SU-DHL-6 (cell line): ENCODE measurements at regions not wholly inside any gene's neighbourhood (a gene's known extent, or its start where the extent isn't known, plus 50 kb on each side); places are given as distances from the start of the nearest gene placed in this dataset.

Source experiments
- EZH2phosphoT487 ChIP-seq: fragments of 200-600 bp; sonication (generic), shearing (Covaris generic); conservative IDR thresholded peaks from 2 replicates; pipeline ENCODE4 v1.6.1; 2018; ENCODE audit warnings: mild to moderate bottlenecking, antibody characterized with exemption, low read length, moderate library complexity, mixed read lengths
- TF ChIP-seq, protein P1 (sequence below): fragments of 200-600 bp; sonication (generic); IDR thresholded peaks from one replicate; pipeline ENCODE4 v1.5.1; 2017; ENCODE audit warnings: antibody characterized with exemption, mild to moderate bottlenecking, low read length, moderate library complexity; ENCODE audit not compliant: insufficient read depth, poor library complexity, severe bottlenecking

GRCh38 chr4:125459531-125459930, 144.8 kb downstream of the FAT4 start:
- TF ChIP-seq, protein P1, sequence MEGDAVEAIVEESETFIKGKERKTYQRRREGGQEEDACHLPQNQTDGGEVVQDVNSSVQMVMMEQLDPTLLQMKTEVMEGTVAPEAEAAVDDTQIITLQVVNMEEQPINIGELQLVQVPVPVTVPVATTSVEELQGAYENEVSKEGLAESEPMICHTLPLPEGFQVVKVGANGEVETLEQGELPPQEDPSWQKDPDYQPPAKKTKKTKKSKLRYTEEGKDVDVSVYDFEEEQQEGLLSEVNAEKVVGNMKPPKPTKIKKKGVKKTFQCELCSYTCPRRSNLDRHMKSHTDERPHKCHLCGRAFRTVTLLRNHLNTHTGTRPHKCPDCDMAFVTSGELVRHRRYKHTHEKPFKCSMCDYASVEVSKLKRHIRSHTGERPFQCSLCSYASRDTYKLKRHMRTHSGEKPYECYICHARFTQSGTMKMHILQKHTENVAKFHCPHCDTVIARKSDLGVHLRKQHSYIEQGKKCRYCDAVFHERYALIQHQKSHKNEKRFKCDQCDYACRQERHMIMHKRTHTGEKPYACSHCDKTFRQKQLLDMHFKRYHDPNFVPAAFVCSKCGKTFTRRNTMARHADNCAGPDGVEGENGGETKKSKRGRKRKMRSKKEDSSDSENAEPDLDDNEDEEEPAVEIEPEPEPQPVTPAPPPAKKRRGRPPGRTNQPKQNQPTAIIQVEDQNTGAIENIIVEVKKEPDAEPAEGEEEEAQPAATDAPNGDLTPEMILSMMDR, result no peak
- TF ChIP-seq EZH2phosphoT487, result no peak
